ENCODE measurements at regions not wholly inside any gene's neighbourhood (a gene's known extent, or its start where the extent isn't known, plus 50 kb on each side); places are given as distances from the start of the nearest gene placed in this dataset.
A peak's percentile ranks its signal among the peaks of the same experiment; 100 is the strongest.

DNA sequence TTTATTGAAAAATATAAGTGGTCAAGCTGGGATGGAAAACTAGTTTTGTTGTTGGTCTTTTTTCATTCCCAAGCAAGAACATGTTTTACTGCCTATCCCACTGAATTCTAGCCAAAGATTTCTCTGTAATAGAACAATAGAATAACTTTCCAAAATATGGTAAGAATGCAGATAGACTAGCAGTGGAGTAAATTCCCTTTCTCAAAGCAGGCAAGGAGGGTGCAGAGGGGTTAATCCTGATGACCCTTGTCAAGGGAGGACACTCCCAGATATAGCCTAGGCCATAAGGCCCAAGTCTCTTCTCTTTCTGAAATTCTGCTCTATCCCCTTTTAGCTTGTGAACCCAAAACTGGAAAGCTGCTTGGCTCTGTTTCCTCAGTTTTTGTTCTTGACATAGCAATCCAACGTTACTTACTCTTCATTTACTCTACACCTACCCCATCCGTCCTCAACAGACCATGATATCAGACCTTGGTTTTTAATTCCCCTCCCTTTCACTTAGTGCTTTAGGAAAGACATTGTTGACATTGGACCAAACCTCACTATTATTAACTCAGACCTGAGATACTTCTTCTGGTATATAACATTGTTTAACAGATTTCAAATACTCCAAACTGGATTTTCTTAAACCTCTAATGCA lies 453.6 kb upstream of the THBS1 start:
- peak overlapping the region; percentile 16 for H3K27ac ChIP-seq (ENCODE audit: low read depth, low read length)
- WGBS, 3 donors: 26 to 57% (median 45%) methylated on average over 2 of the region's 2 CpGs

DNA sequence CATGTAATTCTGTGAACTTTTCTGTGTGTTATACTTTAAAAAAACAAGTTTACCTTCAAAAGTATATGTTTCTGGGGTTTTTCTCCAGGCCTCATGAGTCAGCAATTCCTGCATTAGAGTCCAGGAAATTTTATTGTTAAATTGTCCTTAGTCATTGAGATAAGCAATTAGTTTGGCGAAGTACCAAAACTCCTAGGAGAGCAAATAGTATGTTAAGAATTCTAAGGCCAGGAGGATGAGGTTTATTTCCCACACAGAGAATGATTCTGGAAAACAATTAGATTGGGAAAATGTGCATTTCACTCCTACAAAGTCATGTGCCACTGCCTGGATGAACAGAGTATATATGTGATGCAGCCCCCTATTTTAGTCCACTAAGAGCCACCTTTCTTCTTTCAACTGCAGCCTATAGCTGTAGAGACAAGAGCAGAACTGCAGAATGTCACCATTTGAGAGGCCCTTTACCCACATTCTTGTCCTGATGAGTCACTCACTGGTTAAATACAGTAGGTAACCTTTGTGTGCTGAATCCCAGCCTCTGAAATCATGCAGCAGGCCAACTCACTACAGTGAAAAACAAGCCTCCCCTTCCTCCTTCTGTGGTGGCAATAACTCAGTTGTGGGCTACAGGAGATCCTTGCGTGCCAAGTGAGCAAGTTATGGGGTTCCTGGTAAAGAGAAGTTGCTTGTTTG lies 452.8 kb upstream of the THBS1 start:
- H3K27ac ChIP-seq (ENCODE audit: low read depth, low read length): no peak overlapping the region
- WGBS, 3 donors: 38 to 53% (median 46%) methylated on average over 2 of the region's 2 CpGs

GRCh38 chr15:39128746-39129145 lies 452.1 kb upstream of the THBS1 start:
- no peak overlapping the region for H3K27ac ChIP-seq (ENCODE audit: low read depth, low read length)
- 96 to 98% (median 96%) methylated on average over 2 of the region's 2 CpGs for WGBS, 3 donors

GRCh38 chr15:39130556-39131379 lies 450.1 kb upstream of the THBS1 start:
- H3K27ac ChIP-seq (ENCODE audit: low read depth, low read length): no peak overlapping the region
- 73 to 88% (median 81%) methylated on average over 3 of the region's 3 CpGs for WGBS, 3 donors

DNA sequence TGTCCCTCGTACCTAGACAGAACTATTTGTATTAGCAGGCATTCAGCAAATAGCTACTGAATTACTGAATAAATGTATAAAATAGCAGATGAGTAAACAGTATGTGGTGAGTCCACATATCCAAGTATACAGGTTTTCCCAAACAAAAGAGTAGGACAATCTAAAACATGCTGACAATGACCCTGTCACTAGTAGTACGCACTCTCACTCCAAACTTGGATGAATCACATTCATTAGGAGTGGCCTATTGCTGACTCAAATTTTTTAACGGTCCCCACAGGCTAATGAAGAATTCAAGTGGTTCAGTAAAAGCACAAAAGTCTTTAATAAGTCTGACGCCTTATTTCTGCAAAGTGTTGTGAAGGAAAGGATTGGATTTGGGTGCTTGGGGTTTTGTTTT lies 449.3 kb upstream of the THBS1 start:
- H3K27ac ChIP-seq (ENCODE audit: low read depth, low read length): no peak overlapping the region
- WGBS, 3 donors: 67 to 83% (median 79%) methylated on average over 4 of the region's 4 CpGs

DNA sequence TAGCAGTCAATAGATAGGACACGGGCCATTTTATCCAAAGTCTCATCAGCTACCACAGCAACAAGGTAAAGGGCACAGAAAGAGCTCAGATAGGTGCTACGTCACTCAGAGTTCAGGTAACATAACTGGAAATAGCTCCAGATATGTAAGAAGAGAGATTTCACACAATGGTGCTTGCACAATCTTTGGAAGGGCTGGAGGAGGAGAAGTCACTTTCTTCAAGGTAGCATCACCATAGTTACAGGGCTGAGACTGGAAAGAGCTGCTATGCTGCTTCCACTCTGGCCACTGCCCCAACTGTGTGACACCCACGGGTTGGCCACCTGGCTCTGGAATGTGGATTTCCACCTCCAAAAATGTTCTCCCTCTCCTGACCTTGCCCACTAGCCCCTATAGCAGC lies 448.8 kb upstream of the THBS1 start:
- H3K27ac ChIP-seq (ENCODE audit: low read depth, low read length): no peak overlapping the region
- 77 to 93% (median 89%) methylated on average over 3 of the region's 3 CpGs for WGBS, 3 donors

DNA sequence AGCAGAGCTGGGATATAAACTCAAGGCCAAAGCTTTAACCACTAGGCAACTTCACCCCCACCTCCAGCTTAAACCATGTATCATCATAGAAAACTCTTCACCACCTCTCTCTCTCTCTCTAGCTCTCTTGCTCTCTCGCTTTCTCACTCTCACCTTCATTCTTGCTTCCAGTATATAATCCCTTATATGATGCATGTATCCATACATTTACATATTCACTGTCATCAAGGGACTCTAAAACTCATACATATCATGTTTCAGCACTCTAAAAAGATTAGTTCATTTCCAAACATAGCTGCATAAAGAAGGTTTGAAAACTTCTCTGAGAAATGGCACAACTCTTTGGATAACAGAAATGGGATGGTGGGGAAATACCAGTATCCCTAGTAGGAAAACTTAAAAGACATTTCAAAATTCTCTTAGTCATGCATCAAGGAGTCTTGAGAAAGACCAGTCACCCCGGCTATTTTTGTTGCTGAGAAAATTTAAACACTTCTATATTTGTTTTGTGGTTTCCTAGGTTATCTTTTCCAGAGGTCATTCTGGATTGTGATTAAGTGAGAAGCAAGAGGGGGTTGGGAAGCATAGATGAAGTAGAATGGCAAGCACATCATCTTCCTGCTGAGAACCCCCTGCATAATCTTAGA lies 447.8 kb upstream of the THBS1 start:
- WGBS, 3 donors: 49 to 56% (median 50%) methylated on average over 2 of the region's 2 CpGs
- no peak overlapping the region for H3K27ac ChIP-seq (ENCODE audit: low read depth, low read length)

DNA sequence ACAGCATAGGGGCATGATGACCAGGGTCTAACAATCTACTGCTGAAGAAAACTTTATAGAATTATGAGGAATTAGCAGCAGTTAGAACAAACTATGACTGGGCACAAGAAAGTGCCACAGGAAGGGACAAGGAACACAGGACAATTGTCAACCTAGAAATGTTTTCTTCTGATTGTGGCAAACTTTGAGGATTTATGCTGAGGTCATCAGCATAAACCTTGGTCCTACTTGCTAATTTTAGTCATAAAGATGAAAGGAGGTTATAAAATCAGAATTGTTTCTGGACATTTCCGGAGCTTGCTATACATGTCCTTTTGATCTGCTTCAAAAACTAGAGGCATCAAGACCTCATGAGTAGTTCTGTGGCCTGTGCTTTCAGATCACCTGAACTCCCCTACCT lies 446.6 kb upstream of the THBS1 start:
- H3K27ac ChIP-seq (ENCODE audit: low read depth, low read length): no peak overlapping the region
- WGBS, 3 donors: 91 to 97% (median 92%) methylated on average over 1 of the region's 1 CpG

- 89 to 92% (median 89%) methylated on average over 7 of the region's 7 CpGs for WGBS, 3 donors
- no peak overlapping the region for H3K27ac ChIP-seq (ENCODE audit: low read depth, low read length)
Observed at GRCh38 chr15:39135989-39136388, 444.9 kb upstream of the THBS1 start.

- no peak overlapping the region for H3K27ac ChIP-seq (ENCODE audit: low read depth, low read length)
- 64 to 82% (median 64%) methylated on average over 2 of the region's 2 CpGs for WGBS, 3 donors
Observed at GRCh38 chr15:39139431-39140059, 441.3 kb upstream of the THBS1 start.

DNA sequence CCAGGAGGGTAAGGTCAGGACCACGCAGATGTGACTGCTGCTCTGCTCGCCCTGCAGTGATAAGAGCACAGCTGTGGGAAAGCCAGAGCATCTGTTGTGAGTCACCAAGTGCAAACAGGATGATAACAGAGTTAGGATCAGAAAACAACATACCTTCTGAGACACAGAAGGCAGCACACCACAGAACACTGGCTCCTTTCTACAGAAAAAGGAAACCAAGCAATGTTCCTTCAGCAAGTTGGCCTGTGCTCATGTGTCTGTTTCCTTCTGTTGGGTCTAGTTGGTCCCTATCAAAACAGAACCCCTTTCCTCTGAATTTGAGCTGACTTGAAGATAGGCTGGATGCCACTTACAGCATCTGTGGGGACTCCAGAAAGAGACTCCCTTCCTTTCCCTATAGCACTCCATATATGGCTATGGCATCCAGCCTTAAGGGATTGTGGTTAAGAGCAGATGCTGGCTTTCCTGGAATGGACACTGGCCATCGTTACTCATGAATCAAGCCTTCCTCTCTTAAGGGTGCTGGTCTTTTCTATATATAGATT lies 440.7 kb upstream of the THBS1 start:
- no peak overlapping the region for H3K27ac ChIP-seq (ENCODE audit: low read depth, low read length)
- 28 to 47% (median 32%) methylated on average over 3 of the region's 3 CpGs for WGBS, 3 donors

DNA sequence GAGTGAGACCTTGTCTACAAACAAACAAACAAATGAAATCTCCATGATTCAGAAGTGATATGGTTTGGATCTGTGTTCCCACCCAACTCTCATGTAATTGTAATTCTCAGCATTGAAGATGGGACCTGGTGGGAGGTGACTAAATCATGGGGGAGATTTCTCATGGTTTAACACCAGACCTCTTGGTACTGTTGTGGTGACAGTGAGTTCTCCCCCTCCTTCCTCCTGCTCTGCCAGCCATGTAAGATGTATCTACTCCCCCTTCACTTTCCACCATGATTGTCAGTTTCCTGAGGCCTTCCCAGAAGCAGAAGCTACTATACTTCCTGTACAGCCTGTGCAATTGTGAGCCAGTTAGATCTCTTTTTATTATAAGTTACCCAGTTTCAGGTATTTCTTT lies 438.4 kb upstream of the THBS1 start:
- H3K27ac ChIP-seq (ENCODE audit: low read depth, low read length): no peak overlapping the region

GRCh38 chr15:39143479-39143878 lies 437.4 kb upstream of the THBS1 start:
- no peak overlapping the region for H3K27ac ChIP-seq (ENCODE audit: low read depth, low read length)
- 86 to 92% (median 89%) methylated on average over 5 of the region's 5 CpGs for WGBS, 3 donors

- no peak overlapping the region for H3K27ac ChIP-seq (ENCODE audit: low read depth, low read length)
- 93 to 94% (median 93%) methylated on average over 2 of the region's 2 CpGs for WGBS, 3 donors
Observed at GRCh38 chr15:39144051-39144450, 436.8 kb upstream of the THBS1 start.

DNA sequence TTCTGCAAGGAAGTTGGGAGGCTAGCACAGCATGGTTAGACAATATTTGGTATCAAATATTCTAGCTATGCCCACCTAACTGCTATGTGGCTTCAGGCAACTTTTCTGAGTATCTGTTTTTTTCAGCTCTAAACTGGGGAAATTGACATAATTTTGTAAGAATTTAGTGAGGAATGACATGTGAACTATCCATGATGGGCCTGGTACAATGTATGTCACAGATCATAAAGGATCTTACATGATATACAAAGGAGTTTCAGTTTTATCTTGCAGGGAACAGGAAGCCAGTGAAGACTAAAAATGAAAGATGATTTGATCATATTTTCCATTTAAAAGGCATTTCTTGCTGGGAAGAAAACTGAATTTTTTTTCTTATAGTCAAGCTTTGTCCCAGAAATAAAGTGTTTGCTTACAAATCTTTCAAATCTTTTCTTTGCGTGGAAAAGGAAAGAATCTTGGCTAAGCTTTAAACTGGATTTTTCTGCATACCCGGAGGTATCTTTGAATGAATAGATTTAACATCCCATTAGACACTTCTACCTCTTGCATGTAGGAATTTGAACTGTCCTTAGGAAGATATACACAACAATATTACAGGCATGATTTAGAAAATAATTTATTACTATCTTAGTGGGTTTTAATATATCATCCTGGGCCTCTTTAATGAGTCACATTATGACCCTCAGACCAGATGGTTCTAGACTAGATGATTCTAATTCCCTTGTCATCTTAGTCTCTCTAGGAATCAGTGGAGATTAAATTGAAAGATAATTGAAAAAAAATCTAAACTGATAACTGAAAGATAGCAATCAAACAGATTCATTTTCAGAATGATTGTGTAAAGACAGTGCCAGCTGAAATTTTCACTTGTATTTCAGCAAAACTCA lies 436.0 kb upstream of the THBS1 start:
- H3K27ac ChIP-seq (ENCODE audit: low read depth, low read length): no peak overlapping the region
- 65 to 86% (median 80%) methylated on average over 2 of the region's 2 CpGs for WGBS, 3 donors

- WGBS, 3 donors: 73 to 87% (median 77%) methylated on average over 2 of the region's 2 CpGs
Observed at GRCh38 chr15:39145854-39146625, 434.8 kb upstream of the THBS1 start.

GRCh38 chr15:39149636-39150150 lies 431.2 kb upstream of the THBS1 start:
- H3K27ac ChIP-seq (ENCODE audit: low read depth, low read length): no peak overlapping the region
- 76 to 96% (median 95%) methylated on average over 1 of the region's 1 CpG for WGBS, 3 donors

More at GRCh38 chr15:39145854-39146625, 434.8 kb upstream of the THBS1 start:
- no peak overlapping the region for H3K27ac ChIP-seq (ENCODE audit: low read depth, low read length)

Data from adipose tissue (tissue), 3 donors.